H9 (cell line): ENCODE measurements at regions not wholly inside any gene's neighbourhood (a gene's known extent, or its start where the extent isn't known, plus 50 kb on each side); places are given as distances from the start of the nearest gene placed in this dataset.
A peak's percentile ranks its signal among the peaks of the same experiment; 100 is the strongest.

ENCODE experiments used
- DNase-seq: peaks from one replicate; pipeline ENCODE4 v3.0.0-alpha.2; 2017
- H2AFZ ChIP-seq: one replicate; pipeline ENCODE4 v1.6.1; 2013; ENCODE audit warnings: mild to moderate bottlenecking, low read length, control low read depth, moderate library complexity
- H2AK5ac ChIP-seq: 2 replicates; pipeline ENCODE4 v1.6.1; 2013; ENCODE audit warnings: low read length, control low read depth, mixed read lengths; ENCODE audit not compliant: insufficient read length
- H2BK120ac ChIP-seq: one replicate; pipeline ENCODE4 v1.6.1; 2013; ENCODE audit warnings: low read depth, mild to moderate bottlenecking, low read length, control low read depth, inconsistent platforms; ENCODE audit not compliant: poor library complexity, severe bottlenecking
- H2BK12ac ChIP-seq: 2 replicates; pipeline ENCODE4 v1.6.1; 2013; ENCODE audit warnings: low read length, control low read depth, mixed read lengths, low read depth; ENCODE audit not compliant: insufficient read length
- H2BK15ac ChIP-seq: 2 replicates; pipeline ENCODE4 v1.6.1; 2013; ENCODE audit warnings: low read depth, low read length, control low read depth
- H2BK20ac ChIP-seq: one replicate; pipeline ENCODE4 v1.6.1; 2013; ENCODE audit warnings: low read depth, mild to moderate bottlenecking, low read length, control low read depth, inconsistent platforms; ENCODE audit not compliant: poor library complexity, severe bottlenecking
- H2BK5ac ChIP-seq: 2 replicates; pipeline ENCODE4 v1.6.1; 2013; ENCODE audit warnings: low read length, control low read depth, mixed read lengths; ENCODE audit not compliant: insufficient read length
- H3K14ac ChIP-seq: 2 replicates; pipeline ENCODE4 v1.6.1; 2013; ENCODE audit warnings: low read length, control low read depth; ENCODE audit not compliant: insufficient read depth
- H3K18ac ChIP-seq: 2 replicates; pipeline ENCODE4 v1.6.1; 2013; ENCODE audit warnings: low read depth, mild to moderate bottlenecking, mixed read lengths, low read length, control low read depth; ENCODE audit not compliant: insufficient read length
- H3K23ac ChIP-seq: 2 replicates; pipeline ENCODE4 v1.6.1; 2013; ENCODE audit warnings: low read length, control low read depth, mixed read lengths, low read depth; ENCODE audit not compliant: insufficient read length
- H3K23me2 ChIP-seq: 2 replicates; pipeline ENCODE4 v1.6.1; 2013; ENCODE audit warnings: low read depth, mild to moderate bottlenecking, mixed read lengths, low read length, control low read depth; ENCODE audit not compliant: insufficient read length, poor library complexity, severe bottlenecking
- H3K27ac ChIP-seq: 2 replicates; pipeline ENCODE4 v1.5.1; 2013; ENCODE audit warnings: low read length, control low read depth, mixed read lengths, low read depth; ENCODE audit not compliant: insufficient read length
- H3K27me3 ChIP-seq: 2 replicates; pipeline ENCODE4 v1.6.1; 2013; ENCODE audit warnings: low read length, control low read depth, inconsistent platforms; ENCODE audit not compliant: insufficient read depth
- H3K4ac ChIP-seq: 2 replicates; pipeline ENCODE4 v1.6.1; 2013; ENCODE audit warnings: low read depth, mild to moderate bottlenecking, control low read depth, inconsistent platforms, low read length, moderate library complexity
- H3K4me1 ChIP-seq: 2 replicates; pipeline ENCODE4 v1.6.1; 2013; ENCODE audit warnings: low read length, control low read depth, inconsistent platforms; ENCODE audit not compliant: insufficient read depth
- H3K4me2 ChIP-seq: 2 replicates; pipeline ENCODE4 v1.6.1; 2013; ENCODE audit warnings: low read length, control low read depth, mixed read lengths; ENCODE audit not compliant: insufficient read length, insufficient read depth
- H3K56ac ChIP-seq: 2 replicates; pipeline ENCODE4 v1.6.1; 2013; ENCODE audit warnings: low read depth, mild to moderate bottlenecking, mixed read lengths, low read length, control low read depth; ENCODE audit not compliant: insufficient read length
- H3K79me1 ChIP-seq: 2 replicates; pipeline ENCODE4 v1.6.1; 2013; ENCODE audit warnings: low read depth, mild to moderate bottlenecking, moderate library complexity, low read length, control low read depth, inconsistent platforms; ENCODE audit not compliant: insufficient read depth, poor library complexity, severe bottlenecking
- H3K79me2 ChIP-seq: 2 replicates; pipeline ENCODE4 v1.6.1; 2013; ENCODE audit warnings: low read length, control low read depth, inconsistent platforms; ENCODE audit not compliant: insufficient read depth
- H3K9ac ChIP-seq: 2 replicates; pipeline ENCODE4 v1.6.1; 2013; ENCODE audit warnings: low read length, control low read depth, mixed read lengths; ENCODE audit not compliant: insufficient read length; ENCODE audit errors: extremely low read depth
- H3K9me3 ChIP-seq: one replicate; pipeline ENCODE4 v1.6.1; 2013; ENCODE audit warnings: low read depth, low read length, inconsistent platforms; ENCODE audit not compliant: control insufficient read depth
- H3T11ph ChIP-seq: one replicate; pipeline ENCODE4 v1.6.1; 2013; ENCODE audit warnings: mild to moderate bottlenecking, low read length, control low read depth, inconsistent platforms
- H4K20me1 ChIP-seq: one replicate; pipeline ENCODE4 v1.6.1; 2013; ENCODE audit not compliant: control insufficient read depth, insufficient read length, insufficient read depth
- H4K5ac ChIP-seq: 2 replicates; pipeline ENCODE4 v1.6.1; 2013; ENCODE audit warnings: low read depth, mild to moderate bottlenecking, mixed read lengths, low read length, control low read depth; ENCODE audit not compliant: insufficient read length
- H4K8ac ChIP-seq: replicated peaks from 2 replicates; pipeline ENCODE4 v1.6.1; 2013; ENCODE audit warnings: low read length, control low read depth, mixed read lengths, low read depth; ENCODE audit not compliant: insufficient read length
- H4K91ac ChIP-seq: 2 replicates; pipeline ENCODE4 v1.6.1; 2013; ENCODE audit warnings: low read depth, mild to moderate bottlenecking, moderate library complexity, mixed read lengths, low read length, control low read depth; ENCODE audit not compliant: insufficient read length
- H3K27ac Mint-ChIP-seq, 3 experiments: 2 replicates in 2 of 3; 3 replicates in 1 of 3; pipeline ENCODE4 v1.8.0; 2020 to 2021; ENCODE audit warnings: mixed read lengths in 3 of 3, mild to moderate bottlenecking in 1 of 3, moderate library complexity in 1 of 3
- H3K27me3 Mint-ChIP-seq: 2 replicates; pipeline ENCODE4 v1.8.0; 2021; ENCODE audit warnings: low read depth, mild to moderate bottlenecking, moderate library complexity, mixed read lengths
- H3K36me3 Mint-ChIP-seq, 3 experiments: 2 replicates in 2 of 3; 3 replicates in 1 of 3; pipeline ENCODE4 v1.8.0; 2020 to 2021; ENCODE audit warnings: low read depth in 3 of 3, mixed read lengths in 3 of 3; ENCODE audit not compliant: insufficient read depth in 1 of 3
- H3K4me1 Mint-ChIP-seq, 2 experiments: 2 replicates each; pipeline ENCODE4 v1.8.0; 2020; ENCODE audit warnings: mixed read lengths in 2 of 2
- H3K4me3 Mint-ChIP-seq, 2 experiments: 2 replicates in 1 of 2; 3 replicates in 1 of 2; pipeline ENCODE4 v1.8.0; 2020 to 2021; ENCODE audit warnings: mild to moderate bottlenecking in 2 of 2, mixed read lengths in 2 of 2, moderate library complexity in 1 of 2
- H3K9me3 Mint-ChIP-seq, 2 experiments: 2 replicates in 1 of 2; 3 replicates in 1 of 2; pipeline ENCODE4 v1.8.0; 2020; ENCODE audit warnings: mild to moderate bottlenecking in 2 of 2, mixed read lengths in 2 of 2, moderate library complexity in 1 of 2
- CTCF ChIP-seq: fragments of 200-600 bp; sonication (generic); conservative IDR thresholded peaks from 3 replicates; pipeline ENCODE4 v1.8.0; 2021; ENCODE audit warnings: antibody characterized with exemption, mild to moderate bottlenecking
- WGBS: extraction: QIAGEN DNeasy Blood & Tissue Kit; methylation state at CpG from one replicate; pipeline ENCODE4 v1.1.7; 2013; ENCODE audit warnings: missing lambda C conversion rate, low lambda C conversion rate, mixed read lengths; ENCODE audit not compliant: insufficient read length; ENCODE audit errors: extremely low coverage; 5-methylcytosine and 5-hydroxymethylcytosine counted together

GRCh38 chr9:7394002-7394774, 405.4 kb downstream of the DMAC1 start:
- no peak overlapping the region for H2BK15ac ChIP-seq
- no peaks in the 10 kb centered on the region for H3K79me2 ChIP-seq
- H3K4me2 ChIP-seq: no peak overlapping the region
- no peak overlapping the region for H2BK120ac ChIP-seq
- Mint-ChIP-seq H3K27me3 (no peaks in the 10 kb centered on the region; the same call in 1 of the 2 replicates), H3K4me3 (no peak overlapping the region), H3K4me1 (peaks cover 0 to 4% of the 10 kb centered on the region in 2 experiments; a peak in 1 of 4 replicates), H3K36me3 (no peaks in the 10 kb centered on the region), H3K9me3 (no peaks in the 10 kb centered on the region), H3K27ac (no peak overlapping the region; a peak in 1 of 7 replicates)
- H3T11ph ChIP-seq: no peak overlapping the region
- no peak overlapping the region for H4K91ac ChIP-seq
- no peaks in the 10 kb centered on the region for H3K4me1 ChIP-seq
- H3K9me3 ChIP-seq: no peaks in the 10 kb centered on the region
- peak; percentile 59 for DNase-seq
- peak; percentile 57 for TF ChIP-seq CTCF
- WGBS: no CpG with 5 or more reads among the region's 8 CpGs
- H2AFZ ChIP-seq: no peak overlapping the region
- H3K27ac ChIP-seq: no peak overlapping the region
- H3K56ac ChIP-seq: no peak overlapping the region
- no peak overlapping the region for H3K9ac ChIP-seq
- H3K23ac ChIP-seq: no peak overlapping the region
- H4K5ac ChIP-seq: no peak overlapping the region
- H2BK12ac ChIP-seq: no peak overlapping the region
- no peak overlapping the region for H2BK5ac ChIP-seq
- no peak overlapping the region for H4K8ac ChIP-seq
- H3K14ac ChIP-seq: no peak overlapping the region
- no peaks in the 10 kb centered on the region for H3K79me1 ChIP-seq
- H3K27me3 ChIP-seq: no peaks in the 10 kb centered on the region
- H3K4ac ChIP-seq: no peak overlapping the region
- H2BK20ac ChIP-seq: no peak overlapping the region
- H3K18ac ChIP-seq: no peak overlapping the region
- no peaks in the 10 kb centered on the region for H3K23me2 ChIP-seq
- H4K20me1 ChIP-seq: no peaks in the 10 kb centered on the region
- H2AK5ac ChIP-seq: no peak overlapping the region
